ENCODE measurements at regions not wholly inside any gene's neighbourhood (a gene's known extent, or its start where the extent isn't known, plus 50 kb on each side); places are given as distances from the start of the nearest gene placed in this dataset.

- Histone ChIP-seq H3K9me3 (ENCODE audit: severe bottlenecking) (no peaks in the 10 kb centered on the region), H3K4me3 (ENCODE audit: low read depth, low read length) (no peak overlapping the region), H3K27ac (no peak overlapping the region), H3K36me3 (no peaks in the 10 kb centered on the region), H3K27me3 (ENCODE audit: insufficient read depth, low read depth, severe bottlenecking) (no peaks in the 10 kb centered on the region)
- no peak for TF ChIP-seq CTCF (IDR thresholded peaks at IDR 0.05; ENCODE audit: low read depth, low read length)
- no peak for DNase-seq
Measured at GRCh38 chr10:113292743-113293142, 260.1 kb upstream of the HABP2 start.

- no peaks in the 10 kb centered on the region for H3K36me3 ChIP-seq
- no peaks in the 10 kb centered on the region for H3K27me3 ChIP-seq (ENCODE audit: insufficient read depth, low read depth, severe bottlenecking)
- no peak for TF ChIP-seq CTCF (IDR thresholded peaks at IDR 0.05; ENCODE audit: low read depth, low read length)
- H3K27ac ChIP-seq = no peak overlapping the region
- H3K9me3 ChIP-seq (ENCODE audit: severe bottlenecking) = no peaks in the 10 kb centered on the region
- H3K4me3 ChIP-seq (ENCODE audit: low read depth, low read length) = no peak overlapping the region
- no peak for DNase-seq
Measured at GRCh38 chr10:113293167-113293566, 259.7 kb upstream of the HABP2 start.

- H3K27ac ChIP-seq = no peak overlapping the region
- TF ChIP-seq CTCF (IDR thresholded peaks at IDR 0.05; ENCODE audit: low read depth, low read length) = no peak
- DNase-seq = no peak
- H3K4me3 ChIP-seq (ENCODE audit: low read depth, low read length) = no peak overlapping the region
- no peaks in the 10 kb centered on the region for H3K27me3 ChIP-seq (ENCODE audit: insufficient read depth, low read depth, severe bottlenecking)
- no peaks in the 10 kb centered on the region for H3K36me3 ChIP-seq
- H3K9me3 ChIP-seq (ENCODE audit: severe bottlenecking) = no peaks in the 10 kb centered on the region
Measured at GRCh38 chr10:113294868-113295267, 258.0 kb upstream of the HABP2 start.

DNA sequence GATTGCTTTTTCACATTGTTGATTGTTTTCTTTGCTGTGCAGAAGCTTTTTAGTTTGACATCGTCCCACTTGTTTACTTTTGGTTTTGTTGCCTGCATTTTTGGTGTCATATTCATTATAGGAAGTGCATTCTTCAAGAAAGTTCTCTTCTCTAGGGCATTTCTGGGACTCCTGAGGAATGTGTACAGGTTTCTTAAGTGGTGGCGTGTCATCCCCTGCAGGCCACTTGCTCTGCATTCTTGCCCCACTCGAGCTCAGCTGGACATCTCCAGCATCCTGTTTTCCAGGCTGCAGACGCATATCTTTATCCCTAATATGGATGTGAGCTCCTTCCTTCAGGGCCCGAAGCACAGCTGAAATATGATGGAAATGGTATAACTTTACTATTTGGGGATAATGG lies 255.6 kb upstream of the HABP2 start:
- no peak for TF ChIP-seq CTCF (IDR thresholded peaks at IDR 0.05; ENCODE audit: low read depth, low read length)
- H3K27me3 ChIP-seq (ENCODE audit: insufficient read depth, low read depth, severe bottlenecking) = no peaks in the 10 kb centered on the region
- H3K36me3 ChIP-seq = no peaks in the 10 kb centered on the region
- DNase-seq = no peak
- H3K9me3 ChIP-seq (ENCODE audit: severe bottlenecking) = no peaks in the 10 kb centered on the region
- no peak overlapping the region for H3K4me3 ChIP-seq (ENCODE audit: low read depth, low read length)
- no peak overlapping the region for H3K27ac ChIP-seq

DNA sequence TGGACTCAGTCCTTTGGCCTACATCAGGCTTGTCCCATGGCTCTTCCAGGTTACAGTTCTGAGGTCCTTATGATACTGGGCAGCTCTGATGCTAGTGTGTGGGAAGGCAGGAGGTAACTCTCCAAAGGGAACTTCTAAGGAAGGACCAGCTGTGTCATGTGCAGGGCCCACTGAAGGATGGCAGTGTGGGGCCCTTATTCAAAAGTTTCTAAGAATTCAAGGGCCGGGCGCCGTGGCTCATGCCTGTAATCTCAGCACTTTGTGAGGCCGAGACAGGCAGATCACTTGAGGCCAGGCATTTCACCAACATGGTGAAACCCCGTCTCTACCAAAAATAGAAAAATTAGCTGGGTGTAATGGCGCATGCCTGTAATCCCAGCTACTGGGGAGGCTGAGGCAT lies 254.2 kb upstream of the HABP2 start:
- no peak overlapping the region for H3K27ac ChIP-seq
- H3K9me3 ChIP-seq (ENCODE audit: severe bottlenecking) = no peaks in the 10 kb centered on the region
- no peak overlapping the region for H3K4me3 ChIP-seq (ENCODE audit: low read depth, low read length)
- no peak for DNase-seq
- H3K27me3 ChIP-seq (ENCODE audit: insufficient read depth, low read depth, severe bottlenecking) = no peaks in the 10 kb centered on the region
- no peaks in the 10 kb centered on the region for H3K36me3 ChIP-seq
- TF ChIP-seq CTCF (IDR thresholded peaks at IDR 0.05; ENCODE audit: low read depth, low read length) = no peak

GRCh38 chr10:113300201-113300600 lies 252.7 kb upstream of the HABP2 start:
- TF ChIP-seq CTCF (IDR thresholded peaks at IDR 0.05; ENCODE audit: low read depth, low read length) = no peak
- DNase-seq = no peak
- H3K27me3 ChIP-seq (ENCODE audit: insufficient read depth, low read depth, severe bottlenecking) = no peaks in the 10 kb centered on the region
- H3K27ac ChIP-seq = no peak overlapping the region
- H3K4me3 ChIP-seq (ENCODE audit: low read depth, low read length) = no peak overlapping the region
- no peaks in the 10 kb centered on the region for H3K36me3 ChIP-seq
- H3K9me3 ChIP-seq (ENCODE audit: severe bottlenecking) = no peaks in the 10 kb centered on the region

Measured in WERI-Rb-1 (cell line).